Right forelimb (tissue), 1 donor: ENCODE measurements at regions not wholly inside any gene's neighbourhood (a gene's known extent, or its start where the extent isn't known, plus 50 kb on each side); places are given as distances from the start of the nearest gene placed in this dataset.
A peak's percentile ranks its signal among the peaks of the same experiment; 100 is the strongest.
"Not testable (repeated sequence)": the region's sequence is repeated elsewhere in the genome, so short reads cannot be mapped to it uniquely, and the experiment has no call there.

Experiments used
- DNase-seq: peaks from one replicate; pipeline ENCODE4 v3.0.0-alpha.2; 2018

DNA sequence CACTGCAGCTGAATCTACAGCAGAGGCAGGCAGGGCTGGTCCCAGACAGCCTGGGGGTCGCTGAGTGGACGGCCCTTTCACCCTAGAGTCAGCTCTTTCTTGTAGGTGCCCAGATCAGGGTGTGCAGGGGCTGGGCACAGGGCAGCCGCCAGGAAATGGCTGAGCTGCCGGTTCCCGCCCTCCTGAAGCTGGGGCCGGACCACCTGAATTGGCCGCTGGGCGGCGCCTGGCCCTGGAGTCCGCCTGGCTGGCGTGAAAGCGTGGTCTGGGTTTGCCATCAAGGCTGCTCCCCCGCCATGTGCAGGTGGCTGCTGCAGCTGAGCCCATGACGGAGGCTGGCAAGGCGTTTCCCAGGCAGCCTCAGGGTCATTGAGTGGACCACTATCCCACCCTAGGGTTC is 85.7 kb downstream of the POTEM start:
- not testable (repeated sequence) for DNase-seq

GRCh38 chr14:19053426-19054050 is 86.3 kb downstream of the POTEM start:
- DNase-seq: not testable (repeated sequence)

DNA sequence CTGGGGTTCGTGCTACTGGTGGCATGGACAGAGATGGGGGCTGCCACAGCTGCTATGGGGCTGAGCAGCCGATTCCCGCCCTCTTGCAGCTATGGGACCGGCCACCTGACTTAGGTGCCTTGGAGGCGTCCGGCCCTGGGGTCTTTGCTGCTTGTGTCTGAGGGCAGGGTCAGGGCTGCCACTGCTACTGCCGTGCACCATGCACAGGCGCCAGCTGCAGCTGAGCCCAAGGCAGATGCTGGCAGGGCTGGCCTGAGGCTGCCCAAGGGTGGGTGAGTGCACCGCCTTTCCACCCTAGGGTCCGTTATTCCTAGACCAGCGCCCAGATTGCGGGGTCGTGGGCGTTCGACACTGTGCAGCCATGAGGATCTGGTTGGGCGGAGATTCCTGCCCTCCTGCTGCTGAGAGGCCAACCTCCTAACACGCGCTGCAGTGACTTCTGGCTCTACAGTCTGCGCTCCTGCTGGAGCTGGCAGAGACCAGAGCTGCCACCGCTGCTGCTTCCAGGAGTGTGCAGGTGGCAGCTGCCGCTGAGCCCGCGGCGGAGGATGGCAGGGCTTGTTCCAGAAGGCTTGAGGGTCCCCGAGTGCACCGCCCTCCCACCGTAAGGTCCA is 87.0 kb downstream of the POTEM start:
- not testable (repeated sequence) for DNase-seq

GRCh38 chr14:19054934-19055333 is 87.7 kb downstream of the POTEM start:
- DNase-seq: not testable (repeated sequence)

DNA sequence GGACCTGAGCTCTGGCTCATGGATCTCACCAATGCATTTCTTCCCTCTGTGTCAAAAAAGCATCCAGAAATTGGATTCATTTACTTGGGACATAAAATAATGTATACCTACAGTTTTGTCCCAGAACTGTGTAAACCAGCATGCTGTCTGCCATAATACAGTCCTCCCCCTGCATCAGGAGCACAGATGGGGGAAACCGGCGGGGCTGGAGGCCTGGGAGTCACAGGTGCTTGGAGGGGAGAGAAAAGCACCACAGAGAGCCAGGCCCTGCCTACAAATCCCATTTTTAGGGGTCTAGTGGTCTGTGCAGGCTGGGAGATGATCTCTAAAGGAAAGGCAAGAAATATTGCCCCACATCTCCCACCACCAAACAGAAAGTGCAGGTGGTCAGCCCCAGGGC is 91.8 kb downstream of the POTEM start:
- not testable (repeated sequence) for DNase-seq

DNA sequence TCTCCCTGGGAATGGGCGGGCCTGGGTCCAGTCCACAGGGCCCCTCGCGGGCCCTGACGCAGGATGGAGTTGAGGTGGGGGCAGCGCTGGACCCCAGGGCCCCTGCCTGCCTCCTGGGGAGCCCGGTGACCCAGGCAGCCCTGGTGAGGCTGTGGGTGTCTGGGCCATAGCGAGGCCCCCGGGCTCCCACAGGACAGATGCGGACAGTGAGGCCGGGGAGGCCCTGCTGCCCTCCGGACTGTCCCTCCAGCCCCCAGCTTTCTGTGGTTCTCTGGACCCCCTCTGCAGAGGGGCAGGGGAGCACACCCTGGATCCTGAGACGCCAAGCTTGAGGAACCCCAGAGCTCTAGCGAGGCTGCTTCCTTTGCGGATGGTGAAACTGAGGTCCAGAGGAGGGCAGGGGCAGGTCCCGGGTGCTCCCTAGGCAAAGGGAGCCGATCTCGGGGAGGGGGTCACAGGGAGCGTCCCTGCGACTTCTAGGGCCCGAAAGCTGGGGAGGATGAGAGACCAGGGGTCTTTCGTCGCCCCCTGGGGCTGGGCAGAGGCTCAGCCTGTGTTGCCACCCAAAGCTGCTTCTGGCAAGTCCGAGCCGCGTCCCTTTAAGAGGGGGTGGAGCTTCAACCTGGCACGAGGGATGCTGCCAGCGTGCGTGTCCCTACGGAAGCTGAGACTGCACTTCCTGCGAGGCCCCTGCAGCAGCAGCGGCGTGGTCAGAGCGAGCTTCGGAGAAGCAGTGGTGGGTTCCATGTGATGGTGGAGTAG is 94.6 kb downstream of the POTEM start:
- DNase-seq: not testable (repeated sequence)

GRCh38 chr14:19068957-19069356 is 101.7 kb downstream of the POTEM start:
- not testable (repeated sequence) for DNase-seq

GRCh38 chr14:19072518-19072917 is 105.3 kb downstream of the POTEM start:
- DNase-seq: not testable (repeated sequence)

DNA sequence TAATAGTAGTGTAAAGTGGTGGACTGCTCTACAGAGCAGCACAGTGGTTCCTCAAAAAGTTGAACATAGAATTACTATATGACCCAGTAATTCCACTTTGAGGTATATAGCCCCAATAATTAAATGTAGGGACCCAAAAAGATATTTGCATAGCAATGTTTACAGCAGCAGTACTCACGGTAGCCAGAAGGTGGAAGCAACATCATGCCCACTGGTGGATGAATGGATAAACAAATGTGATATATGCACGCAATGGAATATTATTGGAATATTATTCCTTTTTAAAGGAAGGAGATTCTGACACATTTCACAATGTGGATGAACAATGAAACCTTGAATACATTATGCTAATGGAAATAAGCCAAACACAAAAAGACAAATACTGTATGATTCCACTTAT is 121.4 kb downstream of the POTEM start:
- DNase-seq: not testable (repeated sequence)

DNA sequence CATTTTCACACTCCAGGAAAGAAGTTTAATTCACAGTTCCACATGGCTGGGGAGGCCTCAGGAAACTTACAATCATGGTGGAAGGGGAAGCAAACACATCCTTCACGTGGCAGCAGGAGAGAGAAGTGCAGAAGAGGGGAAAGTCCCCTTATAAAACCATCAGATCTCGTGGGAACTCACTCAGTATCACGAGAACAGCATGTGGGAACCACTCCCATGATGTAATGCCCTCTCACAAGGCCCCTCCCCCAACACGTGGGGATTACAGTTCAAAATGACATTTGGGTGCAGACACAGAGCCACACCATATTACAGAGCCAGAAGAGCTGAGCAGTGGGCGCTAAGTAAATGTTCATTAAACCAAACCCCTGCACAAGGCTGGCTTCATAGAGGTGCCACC is 126.0 kb downstream of the POTEM start:
- DNase-seq: not testable (repeated sequence)

GRCh38 chr14:19094731-19095130 is 127.5 kb downstream of the POTEM start:
- not testable (repeated sequence) for DNase-seq

- not testable (repeated sequence) for DNase-seq
Observed at GRCh38 chr14:19095167-19095566, 127.9 kb downstream of the POTEM start.

DNA sequence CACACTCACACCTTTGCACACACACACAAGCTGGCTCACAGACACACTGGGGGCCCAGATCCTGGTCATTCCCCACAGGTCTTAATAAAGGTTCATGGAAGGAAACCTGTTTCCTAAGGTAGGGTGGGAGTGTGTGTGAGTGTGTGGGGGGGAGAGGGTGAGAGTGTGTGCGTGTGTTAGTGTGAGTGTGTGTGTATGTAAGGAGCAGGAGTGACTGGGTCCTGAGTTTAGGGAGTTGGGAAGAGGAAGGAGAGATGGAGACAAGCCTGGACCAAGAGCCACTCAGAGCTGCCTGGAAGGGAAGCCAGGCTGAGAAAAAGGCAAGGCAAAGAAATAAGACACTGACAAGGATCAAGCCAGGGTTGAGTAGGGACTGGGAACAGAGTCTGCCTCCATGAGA is 129.2 kb downstream of the POTEM start:
- DNase-seq: not testable (repeated sequence)

- DNase-seq: peak; percentile 18
Observed at GRCh38 chr14:19096876-19097275, 129.6 kb downstream of the POTEM start.

DNA sequence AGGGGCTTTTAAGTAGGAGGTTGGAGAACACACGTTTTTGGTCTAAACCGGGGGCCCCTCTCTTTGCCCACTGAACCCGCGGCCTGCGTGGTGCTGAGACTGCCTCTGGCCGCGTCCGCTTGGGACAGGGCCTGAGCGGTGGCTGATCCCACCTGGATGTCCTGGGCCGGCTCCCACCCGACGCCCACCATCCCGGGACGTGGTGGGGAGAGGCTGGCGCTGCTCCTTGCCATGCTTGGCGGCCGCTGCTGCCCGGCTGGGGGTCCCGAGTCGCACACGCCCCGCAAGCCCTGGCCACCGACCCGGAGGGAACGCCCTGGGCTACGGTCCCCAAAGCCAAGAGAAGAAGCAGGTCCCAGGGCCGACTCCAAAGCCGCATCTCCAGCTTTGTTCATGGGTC is 130.1 kb downstream of the POTEM start:
- peak; percentile 20 for DNase-seq

GRCh38 chr14:19097750-19098149 is 130.5 kb downstream of the POTEM start:
- DNase-seq: peak; percentile 18

- not testable (repeated sequence) for DNase-seq
Observed at GRCh38 chr14:19098230-19098629, 131.0 kb downstream of the POTEM start.

DNA sequence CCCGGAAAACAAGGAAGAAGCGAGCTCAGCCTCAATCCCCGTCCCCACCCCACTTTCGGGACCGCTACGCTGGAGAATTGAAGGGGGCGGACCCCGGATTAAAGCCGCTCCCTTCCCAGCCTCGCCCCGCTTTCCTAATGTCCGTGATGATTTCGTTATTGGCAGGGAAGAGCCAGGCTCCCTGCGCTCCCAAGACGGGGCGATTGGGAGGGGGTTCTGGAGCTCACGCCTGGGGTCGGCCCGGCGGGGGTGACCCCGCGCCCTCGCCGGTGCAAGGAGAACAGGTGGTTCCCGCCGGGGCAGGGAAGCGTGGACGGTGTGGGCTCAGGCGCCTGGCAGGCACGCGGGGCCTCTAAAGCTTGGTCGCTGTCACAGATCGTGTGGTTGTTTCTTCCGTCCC is 131.5 kb downstream of the POTEM start:
- peak; percentile 21 for DNase-seq

- not testable (repeated sequence) for DNase-seq
Observed at GRCh38 chr14:19099336-19099735, 132.1 kb downstream of the POTEM start.

- not testable (repeated sequence) for DNase-seq
Observed at GRCh38 chr14:19099939-19100338, 132.7 kb downstream of the POTEM start.

DNA sequence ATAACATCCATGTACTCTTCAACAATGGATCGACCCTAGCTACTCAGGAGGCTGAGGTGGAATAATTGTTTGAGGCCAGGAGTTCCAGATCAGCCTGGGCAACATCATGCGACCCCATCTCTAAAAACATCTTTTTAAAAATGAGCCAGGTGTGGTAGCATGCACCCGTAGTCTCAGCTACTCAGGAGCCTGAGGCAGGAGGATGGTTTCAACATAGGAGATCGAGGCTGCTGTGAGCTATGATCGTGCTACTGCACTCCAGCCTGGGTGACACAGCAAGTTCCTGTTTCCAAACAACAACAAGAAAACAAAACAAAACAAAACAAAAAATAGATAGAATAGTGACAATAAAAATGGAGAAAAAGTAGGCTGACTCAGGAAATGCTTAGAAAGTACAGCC is 138.3 kb downstream of the POTEM start:
- DNase-seq: not testable (repeated sequence)

DNA sequence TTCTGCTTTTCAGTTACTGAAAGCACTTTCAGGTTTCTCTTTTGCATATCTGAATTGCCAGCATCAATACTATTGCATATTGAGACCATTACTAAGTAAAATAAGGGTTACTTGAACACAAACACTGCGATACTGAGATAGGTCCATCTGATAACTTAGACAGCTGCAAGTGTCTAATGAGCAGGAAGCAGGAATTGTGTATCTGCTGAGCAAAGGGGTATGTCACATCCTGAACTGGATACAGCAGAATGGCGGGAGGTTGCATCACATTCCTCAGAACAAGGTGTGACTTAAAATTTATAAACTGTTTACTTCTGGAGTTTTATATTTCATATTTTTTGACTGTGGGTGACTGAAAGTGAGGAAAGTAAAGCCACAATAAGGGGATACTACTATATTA is 142.7 kb downstream of the POTEM start:
- DNase-seq: not testable (repeated sequence)

DNA sequence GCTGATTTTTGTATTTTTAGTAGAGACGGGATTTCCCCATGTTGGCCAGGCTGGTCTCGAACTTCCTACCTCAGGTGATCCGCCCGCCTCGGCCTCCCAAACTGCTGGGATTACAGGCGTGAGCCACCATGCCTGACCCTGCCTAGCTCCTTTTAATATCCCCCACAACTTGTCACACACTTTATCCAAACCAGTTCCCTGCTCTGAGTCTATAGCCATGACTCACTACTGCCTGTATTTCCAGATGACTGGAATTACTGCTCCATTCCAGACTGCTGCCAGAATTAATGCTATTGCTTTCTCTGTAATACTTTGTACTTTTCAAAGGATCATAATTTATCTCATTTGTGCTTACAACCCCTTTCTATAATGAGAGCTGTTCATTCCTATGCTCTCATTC is 153.1 kb downstream of the POTEM start:
- DNase-seq: not testable (repeated sequence)
